AG04449 (cell line): ENCODE measurements at regions not wholly inside any gene's neighbourhood (a gene's known extent, or its start where the extent isn't known, plus 50 kb on each side); places are given as distances from the start of the nearest gene placed in this dataset.

Experiments
- CTCF ChIA-PET: fragments of 350-600 bp; formaldehyde crosslinking; extraction: SDS; loops from one replicate; lab custom pipeline; 2021; ENCODE audit warnings: antibody characterized with exemption; lab: Yijun Ruan, JAX
- POLR2A ChIA-PET: fragments of 400-600, 350-600 bp; formaldehyde crosslinking; extraction: SDS; loops from one replicate; lab custom pipeline; 2020; ENCODE audit warnings: antibody characterized with exemption, inconsistent platforms; lab: Yijun Ruan, JAX
- DNase-seq: peaks from one replicate; pipeline ENCODE4 v3.0.0-alpha.2; 2010; ENCODE audit warnings: low read depth, low spot score
- H3K4me3 ChIP-seq: 2 replicates; pipeline ENCODE4 v1.5.1; 2011; ENCODE audit warnings: low read depth, mild to moderate bottlenecking, control low read depth, low read length
- TF ChIP-seq, protein P1 (sequence below): IDR thresholded peaks from one replicate; pipeline ENCODE4 v1.5.1; 2011; ENCODE audit warnings: mild to moderate bottlenecking, moderate library complexity, low read length, control low read depth, inconsistent platforms; ENCODE audit not compliant: insufficient read depth; ENCODE audit errors: missing control alignments

GRCh38 chr4:10183462-10183861 lies 66.9 kb upstream of the WDR1 start:
- CTCF ChIA-PET = no interaction called here
- TF ChIP-seq, protein P1, sequence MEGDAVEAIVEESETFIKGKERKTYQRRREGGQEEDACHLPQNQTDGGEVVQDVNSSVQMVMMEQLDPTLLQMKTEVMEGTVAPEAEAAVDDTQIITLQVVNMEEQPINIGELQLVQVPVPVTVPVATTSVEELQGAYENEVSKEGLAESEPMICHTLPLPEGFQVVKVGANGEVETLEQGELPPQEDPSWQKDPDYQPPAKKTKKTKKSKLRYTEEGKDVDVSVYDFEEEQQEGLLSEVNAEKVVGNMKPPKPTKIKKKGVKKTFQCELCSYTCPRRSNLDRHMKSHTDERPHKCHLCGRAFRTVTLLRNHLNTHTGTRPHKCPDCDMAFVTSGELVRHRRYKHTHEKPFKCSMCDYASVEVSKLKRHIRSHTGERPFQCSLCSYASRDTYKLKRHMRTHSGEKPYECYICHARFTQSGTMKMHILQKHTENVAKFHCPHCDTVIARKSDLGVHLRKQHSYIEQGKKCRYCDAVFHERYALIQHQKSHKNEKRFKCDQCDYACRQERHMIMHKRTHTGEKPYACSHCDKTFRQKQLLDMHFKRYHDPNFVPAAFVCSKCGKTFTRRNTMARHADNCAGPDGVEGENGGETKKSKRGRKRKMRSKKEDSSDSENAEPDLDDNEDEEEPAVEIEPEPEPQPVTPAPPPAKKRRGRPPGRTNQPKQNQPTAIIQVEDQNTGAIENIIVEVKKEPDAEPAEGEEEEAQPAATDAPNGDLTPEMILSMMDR = no peak
- POLR2A ChIA-PET = interaction anchor here (1.1 kb wide), 1 partner anchor 66 kb away, joined by 5 read pairs; the partner anchor contains the start of gene WDR1
- DNase-seq = no peak
- H3K4me3 ChIP-seq = no peak overlapping the region

DNA sequence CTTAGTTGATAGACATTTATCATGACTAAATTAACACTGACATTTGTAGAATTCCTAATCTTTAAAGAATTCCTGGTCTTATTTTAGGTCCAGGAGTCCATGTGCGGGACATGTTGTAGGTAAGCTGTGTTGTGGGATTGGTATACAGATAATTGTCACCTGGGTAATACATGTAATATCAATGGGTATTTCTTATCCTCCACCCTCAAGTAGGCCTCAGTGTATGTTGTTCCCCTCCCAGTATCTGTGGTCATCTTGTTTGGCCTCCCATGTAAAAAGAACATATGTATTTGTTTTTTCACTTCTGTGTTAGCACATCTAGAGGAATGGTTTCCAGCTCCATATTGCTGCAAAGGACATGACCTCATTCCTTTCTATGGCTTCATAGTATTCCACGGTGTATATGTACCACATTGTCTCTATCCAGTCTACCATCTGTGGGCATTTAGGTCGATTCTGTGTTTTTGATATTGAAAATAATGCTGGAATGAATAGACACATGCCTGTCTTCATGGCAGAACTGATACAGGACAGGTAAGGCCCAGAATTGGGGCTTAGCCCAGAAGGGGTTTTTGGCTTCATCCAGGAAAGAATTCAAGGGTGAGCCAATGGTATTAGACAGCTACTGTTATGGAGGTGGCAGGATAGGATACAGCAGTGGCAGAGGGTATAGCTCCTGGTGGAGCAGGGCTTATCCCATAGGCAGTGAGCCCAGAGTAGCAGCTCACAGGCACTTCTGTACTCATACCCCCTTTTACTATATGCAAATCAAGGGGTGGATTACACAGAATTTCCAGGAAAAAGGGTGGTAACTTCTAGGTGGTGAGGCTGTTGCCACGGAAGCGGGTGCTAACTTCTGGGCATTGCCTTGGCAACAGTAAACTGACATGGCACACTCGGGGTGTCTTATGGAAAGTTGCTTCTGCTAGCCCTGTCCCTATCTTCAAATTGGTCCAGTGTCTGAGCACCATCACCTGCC lies 66.1 kb upstream of the WDR1 start:
- TF ChIP-seq, protein P1 = no peak
- ChIA-PET CTCF (interaction anchor here (1.3 to 2.0 kb wide), 2 partner anchors 18 to 22 kb away, joined by 3 to 6 read pairs; no protein-coding TSS in a partner anchor), POLR2A (no interaction called here)
- no peak for DNase-seq
- H3K4me3 ChIP-seq = no peak overlapping the region

DNA sequence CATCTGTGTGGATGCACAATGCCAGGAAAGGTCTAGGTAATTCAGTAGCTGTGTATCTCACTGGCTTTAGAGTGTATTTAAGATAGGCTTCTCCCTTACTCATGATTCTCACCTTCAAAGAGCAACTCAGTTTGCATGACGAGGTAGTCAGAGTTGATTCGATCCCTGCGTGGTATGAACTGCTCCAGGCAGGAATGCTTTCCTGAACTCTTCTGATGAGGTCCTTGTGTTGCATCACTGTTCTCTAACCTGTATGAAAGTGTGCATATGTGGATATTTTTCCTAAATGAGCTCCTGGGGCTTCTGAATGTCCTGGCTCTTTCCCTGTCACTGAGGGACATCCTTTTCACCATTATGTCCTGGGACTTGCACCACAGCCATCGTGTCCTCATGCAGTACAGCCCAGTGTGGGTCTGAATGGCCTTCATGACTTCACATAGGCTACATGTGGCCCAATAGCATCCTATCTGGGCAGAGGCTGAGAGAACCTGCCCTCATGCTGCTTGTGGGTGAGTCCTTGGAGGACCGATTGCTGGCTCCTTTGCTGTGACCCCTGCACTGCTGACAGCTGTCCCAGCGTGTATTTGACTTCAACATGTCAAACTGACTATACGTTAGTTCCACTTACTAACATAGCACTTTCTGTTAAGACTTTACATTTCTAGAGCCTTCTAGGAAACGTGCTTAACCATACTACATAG lies 65.3 kb upstream of the WDR1 start:
- CTCF ChIA-PET = interaction anchor here (0.9 to 2.0 kb wide), 3 partner anchors 17 to 223 kb away, joined by 3 to 6 read pairs (median 3); no protein-coding TSS in a partner anchor
- POLR2A ChIA-PET = no interaction called here
- DNase-seq = no peak
- TF ChIP-seq, protein P1 = no peak
- no peak overlapping the region for H3K4me3 ChIP-seq

DNA sequence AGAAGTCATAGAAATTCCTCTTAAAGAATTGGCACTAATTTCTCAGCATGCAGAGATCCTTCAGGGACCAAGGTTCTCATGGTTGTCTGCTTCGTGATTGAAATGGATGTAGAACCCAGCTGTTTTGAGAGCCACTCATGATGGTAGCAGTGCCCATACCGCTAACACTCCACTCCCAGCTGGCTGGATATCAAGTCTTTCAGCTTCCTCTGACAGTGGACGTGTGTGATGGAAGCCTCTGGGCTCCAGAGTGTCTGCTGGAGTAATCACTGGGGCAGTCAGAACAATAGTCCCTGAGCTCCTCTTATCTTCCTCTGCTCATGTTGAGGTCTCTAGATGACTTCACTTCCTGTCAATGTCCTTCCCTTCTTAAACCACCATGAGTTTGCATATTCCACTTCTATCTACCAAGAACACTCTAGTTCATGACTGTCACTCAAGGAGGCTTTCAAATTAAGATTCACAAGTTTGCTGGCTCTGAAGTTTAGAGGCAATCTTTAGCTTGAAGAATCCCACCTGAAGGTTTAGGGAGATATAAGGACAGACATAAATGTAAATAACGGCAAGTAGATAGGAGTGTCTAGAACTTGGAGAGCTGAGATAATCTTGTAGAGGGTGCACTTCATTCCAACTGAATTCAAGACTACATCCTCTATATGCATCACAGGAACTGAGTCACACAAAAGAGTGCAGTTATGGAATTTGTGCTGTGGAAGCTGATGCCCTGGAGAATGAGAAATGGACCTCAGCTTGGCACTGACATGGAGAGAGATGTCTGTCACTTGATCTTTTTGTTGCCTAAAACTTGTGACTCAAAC lies 64.5 kb upstream of the WDR1 start:
- TF ChIP-seq, protein P1 = no peak
- no peak overlapping the region for H3K4me3 ChIP-seq
- POLR2A ChIA-PET = interaction anchor here (1.1 kb wide), 1 partner anchor 63 kb away, joined by 3 read pairs; no protein-coding TSS in a partner anchor
- no peak for DNase-seq
- CTCF ChIA-PET = interaction anchor here (0.9 to 2.0 kb wide), 3 partner anchors 16 to 223 kb away, joined by 3 to 6 read pairs (median 4); no protein-coding TSS in a partner anchor

DNA sequence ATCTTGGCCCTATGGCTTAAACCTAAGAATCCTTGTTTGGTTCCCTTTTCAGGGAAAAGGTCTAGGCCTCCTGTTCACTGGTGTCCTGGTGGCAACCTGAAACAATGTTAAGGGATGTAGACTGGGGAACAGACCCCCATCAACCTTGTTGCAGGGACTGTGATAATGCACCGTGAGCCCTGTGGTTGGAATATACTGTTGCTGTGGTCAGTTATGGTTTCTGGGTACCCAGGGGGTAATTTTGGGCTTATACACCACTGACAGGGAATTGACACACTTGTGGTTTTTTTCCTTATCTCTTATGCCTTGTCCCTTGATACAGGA lies 64.0 kb upstream of the WDR1 start:
- ChIA-PET CTCF (interaction anchor here (1.0 to 2.0 kb wide), 2 partner anchors 15 to 23 kb away, joined by 4 to 6 read pairs; no protein-coding TSS in a partner anchor), POLR2A (interaction anchor here (1.1 kb wide), 1 partner anchor 62 kb away, joined by 3 read pairs; no protein-coding TSS in a partner anchor)
- H3K4me3 ChIP-seq = no peak overlapping the region
- DNase-seq = no peak
- TF ChIP-seq, protein P1 = no peak
